SU-DHL-6 (cell line): ENCODE measurements at regions not wholly inside any gene's neighbourhood (a gene's known extent, or its start where the extent isn't known, plus 50 kb on each side); places are given as distances from the start of the nearest gene placed in this dataset.

Experiments
- CTCF ChIP-seq: fragments of 200-600 bp; sonication (generic); IDR thresholded peaks from one replicate; pipeline ENCODE4 v1.5.1; 2017; ENCODE audit warnings: antibody characterized with exemption, mild to moderate bottlenecking, low read length, moderate library complexity; ENCODE audit not compliant: insufficient read depth, poor library complexity, severe bottlenecking
- EZH2phosphoT487 ChIP-seq: fragments of 200-600 bp; sonication (generic), shearing (Covaris generic); conservative IDR thresholded peaks from 2 replicates; pipeline ENCODE4 v1.6.1; 2018; ENCODE audit warnings: mild to moderate bottlenecking, antibody characterized with exemption, low read length, moderate library complexity, mixed read lengths

DNA sequence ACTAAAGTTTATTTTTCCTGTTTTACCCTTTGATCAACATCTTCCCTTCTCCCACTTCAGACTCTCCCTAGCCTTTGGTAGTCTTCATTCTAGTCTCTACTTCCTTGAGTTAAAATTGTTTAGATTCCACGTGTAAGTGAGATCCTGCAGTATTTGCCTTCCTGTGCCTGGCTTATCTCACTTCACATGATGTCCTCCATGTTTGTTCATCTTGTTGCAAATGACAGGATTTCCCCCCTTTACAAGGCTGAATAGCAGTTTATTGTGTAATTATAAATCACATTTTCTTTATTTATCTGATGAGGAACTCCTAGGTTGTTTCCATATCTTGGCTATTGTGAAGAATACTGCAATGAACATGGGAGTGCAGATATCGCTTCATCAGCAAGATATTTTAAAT, 461.7 kb downstream of the CHSY3 start:
- TF ChIP-seq CTCF, result no peak
- no peak for TF ChIP-seq EZH2phosphoT487
